ENCODE measurements at regions not wholly inside any gene's neighbourhood (a gene's known extent, or its start where the extent isn't known, plus 50 kb on each side); places are given as distances from the start of the nearest gene placed in this dataset.

GRCh38 chr10:78471723-78472550, 438.3 kb downstream of the RPS24 start:
- TF ChIP-seq CTCF (IDR thresholded peaks at IDR 0.05), result no peak
- no peak for TF ChIP-seq ZFX (IDR thresholded peaks at IDR 0.05; ENCODE audit: borderline replicate concordance)

Measured in 22Rv1 (cell line).